Activated CD4-positive, alpha-beta memory T cell treated with anti-CD3 and anti-CD28 coated beads for 36 hours (primary cell): ENCODE measurements at regions not wholly inside any gene's neighbourhood (a gene's known extent, or its start where the extent isn't known, plus 50 kb on each side); places are given as distances from the start of the nearest gene placed in this dataset.

ENCODE experiments used
- CTCF ChIA-PET: fragments of 350-600 bp; sonication (Branson Sonifier 250); formaldehyde crosslinking; loops from one replicate; lab custom pipeline; 2021; ENCODE audit warnings: antibody characterized with exemption, inconsistent platforms; lab: Charles Lee
- POLR2A ChIA-PET: fragments of 350-600 bp; sonication (Branson Sonifier 250); formaldehyde crosslinking; loops from one replicate; lab custom pipeline; 2021; ENCODE audit warnings: antibody characterized with exemption; lab: Charles Lee
- DNase-seq: peaks from one replicate; pipeline ENCODE4 v3.0.0-alpha.2; 2020
- H3K27ac Mint-ChIP-seq: one replicate; pipeline ENCODE4 v1.8.0; 2021; ENCODE audit warnings: mixed read lengths
- H3K27me3 Mint-ChIP-seq: one replicate; pipeline ENCODE4 v1.8.0; 2021; ENCODE audit warnings: mixed read lengths
- H3K36me3 Mint-ChIP-seq: one replicate; pipeline ENCODE4 v1.8.0; 2021; ENCODE audit warnings: mixed read lengths
- H3K4me1 Mint-ChIP-seq: one replicate; pipeline ENCODE4 v1.8.0; 2021; ENCODE audit warnings: low read depth, mixed read lengths
- H3K4me3 Mint-ChIP-seq: one replicate; pipeline ENCODE4 v1.8.0; 2021; ENCODE audit warnings: mild to moderate bottlenecking, mixed read lengths
- H3K9me3 Mint-ChIP-seq: one replicate; pipeline ENCODE4 v1.8.0; 2021; ENCODE audit warnings: mixed read lengths
- intact Hi-C: fragments of 100-400 bp; cut with micrococcal nuclease; formaldehyde crosslinking; loops from one replicate; pipeline ENCODE4 v1.15.1; 2023

DNA sequence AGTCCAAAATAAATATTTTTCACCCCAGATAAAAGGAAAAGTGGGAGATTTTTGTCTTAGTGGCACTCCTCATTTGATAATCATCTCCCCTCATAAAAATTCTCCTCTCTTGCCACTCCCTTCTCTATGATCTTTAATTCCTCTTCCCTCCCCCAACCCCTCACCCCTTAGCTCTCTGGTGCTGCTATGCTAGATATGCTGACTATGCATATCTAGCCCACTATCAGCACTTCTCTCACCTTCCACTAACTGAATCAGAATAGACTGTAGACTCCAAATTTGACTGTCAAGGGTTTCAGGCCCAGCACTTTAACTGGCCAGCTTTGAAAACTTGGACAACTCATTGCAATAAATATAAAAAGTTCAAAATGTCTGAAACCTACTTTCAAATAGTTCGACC lies 254.2 kb downstream of the ETNK1 start:
- H3K9me3 Mint-ChIP-seq, result no peaks in the 10 kb centered on the region
- DNase-seq, result no peak
- H3K4me1 Mint-ChIP-seq, result no peaks in the 10 kb centered on the region
- H3K36me3 Mint-ChIP-seq, result no peaks in the 10 kb centered on the region
- ChIA-PET POLR2A (no interaction called here), CTCF (no interaction called here)
- intact Hi-C loops, result no loop called here
- H3K27me3 Mint-ChIP-seq, result peaks cover 3% of the 10 kb centered on the region
- H3K4me3 Mint-ChIP-seq, result no peak overlapping the region
- H3K27ac Mint-ChIP-seq, result no peak overlapping the region

DNA sequence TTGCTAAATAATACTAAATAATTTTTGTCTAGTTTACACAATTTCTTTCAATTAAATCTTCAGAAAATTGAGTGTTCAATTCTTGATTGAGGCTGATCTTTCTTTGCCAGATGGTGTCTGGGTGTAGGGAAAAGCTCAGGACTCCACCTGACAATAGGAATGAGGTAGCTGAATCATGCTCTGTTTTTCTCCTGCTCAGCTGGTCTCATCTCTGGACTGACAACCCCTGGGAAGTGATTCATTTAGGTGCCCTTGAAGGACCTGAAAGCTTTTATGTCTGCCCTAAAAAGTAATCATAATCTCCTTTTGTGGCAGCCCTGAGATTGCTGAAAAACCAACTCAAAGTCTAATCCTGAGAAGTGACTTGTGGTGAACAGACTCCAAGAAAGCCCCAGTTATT lies 255.4 kb downstream of the ETNK1 start:
- H3K4me3 Mint-ChIP-seq, result no peak overlapping the region
- no peaks in the 10 kb centered on the region for H3K9me3 Mint-ChIP-seq
- H3K27me3 Mint-ChIP-seq, result peaks cover 3% of the 10 kb centered on the region
- ChIA-PET CTCF (no interaction called here), POLR2A (no interaction called here)
- intact Hi-C loops, result no loop called here
- no peak for DNase-seq
- H3K4me1 Mint-ChIP-seq, result no peaks in the 10 kb centered on the region
- H3K36me3 Mint-ChIP-seq, result no peaks in the 10 kb centered on the region
- no peak overlapping the region for H3K27ac Mint-ChIP-seq

DNA sequence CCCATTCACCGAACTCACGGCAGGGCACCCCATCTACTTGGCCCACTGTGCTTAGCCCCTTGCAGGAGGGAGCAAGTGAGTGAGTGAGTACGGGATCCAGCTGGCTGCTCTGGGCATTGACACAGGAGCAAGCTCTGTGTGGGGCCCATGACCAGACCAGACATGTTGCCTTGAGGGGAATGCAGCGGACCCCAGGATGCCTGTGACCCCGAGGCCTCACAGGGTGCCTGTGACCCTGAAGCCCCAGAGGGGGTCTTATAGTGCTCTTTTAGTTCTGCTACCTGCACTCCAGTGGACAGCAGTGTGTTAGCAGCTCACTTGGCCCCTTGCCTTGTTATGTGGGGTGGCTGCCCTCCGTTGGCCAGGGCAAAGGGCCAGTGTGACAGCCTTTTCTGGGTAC lies 255.8 kb downstream of the ETNK1 start:
- H3K36me3 Mint-ChIP-seq, result no peaks in the 10 kb centered on the region

DNA sequence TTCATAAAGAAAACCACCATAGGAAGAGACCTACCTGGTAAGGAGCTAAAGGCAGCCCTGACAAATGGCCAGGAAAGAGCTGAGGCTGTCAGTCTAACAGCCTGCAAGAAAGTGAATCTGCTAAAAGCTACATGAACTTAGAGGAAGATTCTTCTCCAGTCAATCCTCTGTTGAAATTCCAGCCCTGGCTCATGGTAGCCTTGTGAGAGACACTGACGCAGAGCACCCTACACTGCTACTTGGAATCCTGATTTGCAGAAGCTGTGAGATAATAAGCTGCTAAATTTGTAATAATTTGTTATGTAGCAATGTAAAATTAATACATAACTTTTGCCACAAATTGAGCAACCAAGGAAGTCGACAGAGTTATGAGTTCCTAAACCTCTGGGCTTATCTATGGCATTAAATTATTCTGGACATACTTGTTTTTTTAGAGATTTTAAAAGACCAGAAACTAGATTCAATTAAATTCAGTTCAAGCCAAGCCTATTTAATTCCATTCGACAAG lies 257.0 kb downstream of the ETNK1 start:
- no peak overlapping the region for H3K4me3 Mint-ChIP-seq
- no peaks in the 10 kb centered on the region for H3K4me1 Mint-ChIP-seq
- H3K27ac Mint-ChIP-seq, result no peak overlapping the region
- no peak for DNase-seq
- H3K36me3 Mint-ChIP-seq, result no peaks in the 10 kb centered on the region
- peaks cover 2% of the 10 kb centered on the region for H3K27me3 Mint-ChIP-seq
- CTCF ChIA-PET, result no interaction called here
- intact Hi-C loops, result no loop called here
- POLR2A ChIA-PET, result no interaction called here
- no peaks in the 10 kb centered on the region for H3K9me3 Mint-ChIP-seq

More for the DNA sequence above, 255.8 kb downstream of the ETNK1 start:
- no peak overlapping the region for H3K4me3 Mint-ChIP-seq
- no peaks in the 10 kb centered on the region for H3K4me1 Mint-ChIP-seq
- H3K27me3 Mint-ChIP-seq, result peaks cover 3% of the 10 kb centered on the region
- H3K27ac Mint-ChIP-seq, result no peak overlapping the region
- intact Hi-C loops, result no loop called here
- H3K9me3 Mint-ChIP-seq, result no peaks in the 10 kb centered on the region
- CTCF ChIA-PET, result no interaction called here
- no peak for DNase-seq
- POLR2A ChIA-PET, result no interaction called here

DNA sequence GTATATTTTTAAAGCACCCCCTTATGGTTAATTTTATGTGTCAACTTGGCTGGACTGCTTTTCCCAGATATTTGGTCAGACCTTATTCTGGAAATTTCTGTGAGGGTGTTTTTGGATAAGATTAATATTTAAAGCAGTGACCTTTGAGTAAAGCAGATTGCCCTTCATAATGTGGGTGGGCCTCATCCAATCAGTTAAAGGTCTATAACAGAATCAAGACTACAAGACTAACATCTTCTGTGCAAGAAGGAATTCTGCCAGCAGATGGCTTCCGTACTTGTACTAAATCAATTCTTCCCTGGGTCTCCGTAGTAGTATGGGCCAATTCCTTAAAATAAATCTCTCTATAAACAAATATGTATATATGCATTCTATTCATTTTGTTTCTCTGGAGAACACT lies 257.6 kb downstream of the ETNK1 start:
- no peaks in the 10 kb centered on the region for H3K36me3 Mint-ChIP-seq
- CTCF ChIA-PET, result no interaction called here
- H3K27ac Mint-ChIP-seq, result no peak overlapping the region
- POLR2A ChIA-PET, result no interaction called here
- no peaks in the 10 kb centered on the region for H3K9me3 Mint-ChIP-seq
- H3K4me3 Mint-ChIP-seq, result no peak overlapping the region
- no peaks in the 10 kb centered on the region for H3K4me1 Mint-ChIP-seq
- no peak for DNase-seq
- intact Hi-C loops, result no loop called here
- H3K27me3 Mint-ChIP-seq, result peaks cover 2% of the 10 kb centered on the region

DNA sequence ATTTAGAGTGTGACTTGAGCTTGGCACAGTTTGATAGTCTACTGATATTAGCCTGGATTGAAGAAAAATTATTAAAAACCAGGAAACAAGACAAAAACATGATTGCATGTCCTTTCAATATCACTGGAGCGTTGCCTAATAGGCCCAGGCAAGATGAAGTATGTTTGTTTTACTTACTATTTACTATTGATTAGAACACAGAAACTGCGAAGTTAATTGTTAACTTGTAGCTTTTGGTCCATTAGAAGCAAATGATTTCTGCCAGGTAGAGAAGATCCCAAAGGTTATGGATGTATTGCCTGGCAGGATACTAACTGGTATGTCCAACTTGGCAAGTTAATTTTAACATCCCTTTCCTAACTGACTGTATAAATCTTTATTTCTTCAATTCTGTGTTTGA lies 268.9 kb downstream of the ETNK1 start:
- no peaks in the 10 kb centered on the region for H3K36me3 Mint-ChIP-seq
- H3K4me3 Mint-ChIP-seq, result no peak overlapping the region
- H3K27ac Mint-ChIP-seq, result no peak overlapping the region

DNA sequence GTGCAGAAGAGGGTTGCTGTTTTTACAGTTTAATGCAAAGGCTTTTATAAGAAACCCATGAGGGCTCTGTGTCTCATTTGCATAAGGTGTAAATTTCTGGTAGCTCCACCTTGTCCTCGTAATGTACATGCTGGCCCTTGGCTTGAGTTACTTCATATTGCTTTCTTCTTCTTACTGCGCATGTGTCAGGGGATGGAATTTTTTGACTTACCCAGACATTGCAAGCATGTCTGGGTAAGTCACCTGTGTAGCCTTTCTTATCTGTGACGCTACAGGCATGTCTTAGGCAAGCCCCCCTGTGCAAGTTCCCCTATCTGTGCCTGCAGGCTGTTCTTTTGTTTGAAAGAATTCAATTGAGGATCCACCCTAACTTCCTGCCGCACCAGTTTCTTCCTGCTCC lies 274.2 kb downstream of the ETNK1 start:
- intact Hi-C loops, result no loop called here
- ChIA-PET CTCF (no interaction called here), POLR2A (no interaction called here)
- H3K27me3 Mint-ChIP-seq, result peaks cover 1% of the 10 kb centered on the region
- H3K36me3 Mint-ChIP-seq, result no peaks in the 10 kb centered on the region
- no peak overlapping the region for H3K27ac Mint-ChIP-seq
- no peak for DNase-seq
- H3K9me3 Mint-ChIP-seq, result peaks cover 2% of the 10 kb centered on the region
- H3K4me1 Mint-ChIP-seq, result no peaks in the 10 kb centered on the region
- H3K4me3 Mint-ChIP-seq, result no peak overlapping the region

More for the DNA sequence above, 268.9 kb downstream of the ETNK1 start:
- no peaks in the 10 kb centered on the region for H3K27me3 Mint-ChIP-seq
- CTCF ChIA-PET, result no interaction called here
- POLR2A ChIA-PET, result no interaction called here
- intact Hi-C loops, result no loop called here
- DNase-seq, result no peak
- H3K9me3 Mint-ChIP-seq, result no peaks in the 10 kb centered on the region
- no peaks in the 10 kb centered on the region for H3K4me1 Mint-ChIP-seq

DNA sequence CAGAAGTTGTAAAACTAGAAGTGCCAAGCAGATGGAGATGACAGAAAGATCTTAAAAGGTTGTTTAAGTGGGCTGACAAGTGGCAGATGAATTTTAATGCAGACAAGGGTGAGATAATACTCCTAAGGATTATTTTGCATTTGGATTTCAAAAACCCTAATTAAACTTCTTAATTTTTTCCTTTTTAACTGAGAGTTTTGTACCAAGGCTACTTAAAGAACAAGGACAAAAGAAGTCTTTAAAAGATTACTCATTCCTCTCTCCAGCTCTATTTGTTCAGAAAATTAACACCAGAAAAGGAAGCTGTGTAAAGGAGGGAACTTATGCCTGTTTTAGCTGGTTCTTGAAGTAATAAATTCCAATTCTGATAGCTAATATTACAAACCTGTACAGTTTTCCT lies 275.4 kb downstream of the ETNK1 start:
- CTCF ChIA-PET, result no interaction called here
- Mint-ChIP-seq H3K27ac (no peak overlapping the region), H3K36me3 (no peaks in the 10 kb centered on the region), H3K4me3 (no peak overlapping the region), H3K4me1 (no peaks in the 10 kb centered on the region), H3K27me3 (peaks cover 1% of the 10 kb centered on the region), H3K9me3 (peaks cover 2% of the 10 kb centered on the region)
- POLR2A ChIA-PET, result no interaction called here
- no peak for DNase-seq
- intact Hi-C loops, result no loop called here

DNA sequence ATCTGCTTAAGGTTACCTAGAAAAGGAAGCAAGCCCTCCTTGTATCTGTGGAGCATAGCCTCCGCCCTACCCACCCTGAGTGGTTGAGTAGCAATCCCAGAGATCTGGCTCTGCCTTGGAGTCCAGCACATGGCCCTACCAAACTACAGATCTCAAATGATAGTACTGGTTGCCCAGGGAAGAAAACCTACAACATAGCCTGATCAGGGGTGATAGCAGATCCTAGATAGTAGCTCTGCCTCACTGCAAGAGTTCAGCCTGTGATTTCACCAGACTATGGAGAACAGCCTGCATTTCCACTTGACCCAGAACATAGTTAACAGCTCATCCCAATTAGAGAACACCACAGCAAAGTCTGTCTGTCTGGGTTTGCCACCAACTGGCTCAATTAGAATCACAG lies 279.5 kb downstream of the ETNK1 start:
- DNase-seq, result no peak
- H3K27me3 Mint-ChIP-seq, result peaks cover 1% of the 10 kb centered on the region
- H3K36me3 Mint-ChIP-seq, result no peaks in the 10 kb centered on the region
- no peaks in the 10 kb centered on the region for H3K4me1 Mint-ChIP-seq
- H3K4me3 Mint-ChIP-seq, result no peak overlapping the region
- no peak overlapping the region for H3K27ac Mint-ChIP-seq
- intact Hi-C loops, result no loop called here
- POLR2A ChIA-PET, result no interaction called here
- H3K9me3 Mint-ChIP-seq, result peaks cover 2% of the 10 kb centered on the region
- CTCF ChIA-PET, result no interaction called here

DNA sequence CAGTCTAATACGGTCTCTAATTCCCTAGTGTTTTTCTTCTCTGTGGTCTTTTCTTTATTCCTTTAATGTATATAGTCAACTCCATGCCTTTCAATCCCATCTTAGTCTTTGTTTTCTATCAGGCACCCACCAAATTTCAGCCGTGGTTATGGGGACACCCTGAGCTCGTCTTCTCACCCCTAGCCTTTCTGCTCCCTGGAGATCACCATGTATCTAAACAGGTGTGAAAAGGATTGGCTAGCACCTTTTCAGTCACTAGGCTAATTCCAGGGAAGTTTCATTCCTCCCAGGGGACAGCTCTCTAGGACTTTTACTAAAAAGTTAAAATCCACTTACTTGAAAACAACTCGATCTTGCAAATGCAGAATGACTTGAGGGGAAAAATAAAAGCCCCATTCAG lies 291.3 kb downstream of the ETNK1 start:
- Mint-ChIP-seq H3K4me1 (no peaks in the 10 kb centered on the region), H3K4me3 (no peak overlapping the region), H3K9me3 (no peaks in the 10 kb centered on the region), H3K27me3 (no peaks in the 10 kb centered on the region), H3K27ac (no peak overlapping the region), H3K36me3 (no peaks in the 10 kb centered on the region)
- CTCF ChIA-PET, result no interaction called here
- no peak for DNase-seq
- POLR2A ChIA-PET, result no interaction called here
- intact Hi-C loops, result no loop called here

DNA sequence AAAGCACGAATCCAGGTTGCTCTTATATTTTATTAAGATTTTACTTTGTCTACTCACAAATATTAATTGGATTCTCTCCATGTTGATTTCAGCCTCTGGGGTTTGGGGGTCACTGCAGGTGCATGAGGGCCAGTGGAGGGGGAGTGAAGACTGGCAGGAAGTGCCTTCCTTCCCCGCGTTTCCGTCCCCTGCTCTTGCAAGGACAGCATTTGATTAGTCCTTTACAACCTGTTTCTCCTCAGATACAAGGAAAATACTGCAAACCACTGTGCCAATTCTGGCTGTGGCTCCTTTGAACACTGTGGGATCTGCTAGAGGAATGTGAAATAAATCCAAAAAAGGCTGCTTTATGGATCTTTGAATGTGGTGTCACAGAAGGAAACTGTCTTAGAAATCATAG lies 291.8 kb downstream of the ETNK1 start:
- DNase-seq, result no peak
- no peak overlapping the region for H3K4me3 Mint-ChIP-seq
- H3K4me1 Mint-ChIP-seq, result no peaks in the 10 kb centered on the region
- no peaks in the 10 kb centered on the region for H3K9me3 Mint-ChIP-seq
- intact Hi-C loops, result no loop called here
- no peak overlapping the region for H3K27ac Mint-ChIP-seq
- ChIA-PET POLR2A (no interaction called here), CTCF (no interaction called here)
- H3K27me3 Mint-ChIP-seq, result no peaks in the 10 kb centered on the region
- no peaks in the 10 kb centered on the region for H3K36me3 Mint-ChIP-seq

DNA sequence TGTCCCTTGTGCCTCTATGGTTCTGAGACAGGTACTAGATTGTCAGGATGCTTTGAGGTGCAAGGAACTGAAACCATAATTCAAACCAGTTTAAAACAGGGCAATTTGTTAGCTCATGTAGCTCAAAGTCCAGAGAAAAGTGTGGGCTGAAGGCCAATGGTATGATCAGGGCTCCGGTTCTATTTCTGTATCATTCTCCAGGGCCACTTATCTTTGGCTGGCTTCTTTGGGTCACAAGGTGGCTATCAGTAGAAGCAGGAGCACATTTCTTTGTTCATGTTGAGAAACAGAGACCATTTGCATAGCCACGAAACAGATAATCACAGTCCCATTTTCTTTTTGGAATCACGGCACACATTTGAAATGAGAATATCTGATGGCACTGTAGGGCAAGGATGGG lies 294.9 kb downstream of the ETNK1 start:
- CTCF ChIA-PET, result no interaction called here

DNA sequence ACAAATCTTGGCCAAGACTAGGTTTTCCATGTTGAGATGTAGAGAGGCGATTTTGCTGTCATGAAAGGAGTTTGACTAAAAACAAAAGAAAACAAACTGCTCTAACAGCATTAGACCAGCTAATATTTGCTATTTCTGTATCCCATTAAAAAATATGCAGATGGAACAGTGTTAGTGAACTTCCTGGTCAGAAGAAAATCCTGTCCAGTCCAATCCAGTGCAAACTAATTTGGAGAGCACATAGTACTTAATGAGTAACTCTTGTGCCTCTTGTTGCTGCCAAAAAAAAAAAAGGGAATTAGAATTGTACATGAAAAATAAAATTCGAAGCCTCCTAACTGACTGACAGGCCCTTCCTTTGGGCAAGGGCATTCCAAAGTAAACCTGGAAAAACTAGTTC lies 298.8 kb downstream of the ETNK1 start:
- Mint-ChIP-seq H3K27ac (no peak overlapping the region), H3K27me3 (no peaks in the 10 kb centered on the region), H3K4me3 (no peak overlapping the region), H3K9me3 (no peaks in the 10 kb centered on the region), H3K36me3 (no peaks in the 10 kb centered on the region), H3K4me1 (no peaks in the 10 kb centered on the region)
- CTCF ChIA-PET, result no interaction called here
- POLR2A ChIA-PET, result no interaction called here
- no peak for DNase-seq
- intact Hi-C loops, result no loop called here

More for the DNA sequence above, 294.9 kb downstream of the ETNK1 start:
- Mint-ChIP-seq H3K4me1 (no peaks in the 10 kb centered on the region), H3K9me3 (no peaks in the 10 kb centered on the region), H3K4me3 (no peak overlapping the region), H3K27ac (no peak overlapping the region), H3K27me3 (no peaks in the 10 kb centered on the region), H3K36me3 (no peaks in the 10 kb centered on the region)
- intact Hi-C loops, result no loop called here
- POLR2A ChIA-PET, result no interaction called here
- DNase-seq, result no peak

DNA sequence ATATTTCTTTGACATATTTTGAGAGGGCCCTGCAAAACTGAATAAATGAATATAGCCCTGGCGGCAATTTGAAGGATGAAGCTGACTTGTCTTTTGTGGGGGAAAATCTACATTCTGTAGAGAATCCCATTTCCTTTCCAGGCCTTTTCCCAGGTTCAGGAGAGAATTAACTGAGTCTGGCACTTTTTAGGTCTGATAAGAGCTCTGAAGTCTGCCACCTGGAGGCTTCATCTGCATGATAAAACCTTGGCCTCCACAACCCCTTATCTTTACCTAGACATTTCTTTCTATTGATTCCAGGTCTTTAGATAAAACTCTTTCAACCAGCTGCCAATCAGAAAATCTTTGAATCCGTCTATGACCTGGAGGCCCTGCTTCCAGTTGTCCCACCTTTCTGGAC lies 299.4 kb downstream of the ETNK1 start:
- no peaks in the 10 kb centered on the region for H3K36me3 Mint-ChIP-seq
- H3K4me1 Mint-ChIP-seq, result no peaks in the 10 kb centered on the region
- no peaks in the 10 kb centered on the region for H3K27me3 Mint-ChIP-seq
- no peak for DNase-seq
- intact Hi-C loops, result no loop called here
- CTCF ChIA-PET, result no interaction called here
- no peak overlapping the region for H3K4me3 Mint-ChIP-seq
- no peak overlapping the region for H3K27ac Mint-ChIP-seq
- H3K9me3 Mint-ChIP-seq, result no peaks in the 10 kb centered on the region
- POLR2A ChIA-PET, result no interaction called here
